NOMO-1 treated with dmso at 0.1 percent for 144 hours (cell line): ENCODE measurements at regions not wholly inside any gene's neighbourhood (a gene's known extent, or its start where the extent isn't known, plus 50 kb on each side); places are given as distances from the start of the nearest gene placed in this dataset.

Source experiments
- DNase-seq: peaks from one replicate; lab custom pipeline; 2025; ENCODE audit not compliant: unreplicated experiment; lab: John Stamatoyannopoulos, UW

DNA sequence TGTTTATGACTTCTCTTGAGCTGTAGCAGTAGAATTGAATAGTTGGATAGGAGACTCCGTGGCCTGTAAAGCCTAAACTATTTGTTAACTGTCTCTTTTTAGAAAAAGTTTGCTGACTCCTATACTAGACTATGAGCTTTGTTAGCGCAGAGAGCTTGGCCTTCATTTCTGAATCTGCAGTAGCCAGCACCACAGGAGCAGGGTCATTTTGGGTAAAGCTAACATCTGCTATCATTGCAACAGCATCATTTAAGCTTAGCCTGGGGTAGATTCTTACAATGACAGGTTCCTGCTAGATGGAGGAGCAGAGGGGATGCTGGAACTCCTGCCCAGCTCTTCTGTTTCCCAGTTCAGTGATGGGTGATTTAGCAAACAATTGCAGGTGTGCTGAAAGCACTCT is 133.7 kb upstream of the ASTN2 start:
- no peak for DNase-seq

DNA sequence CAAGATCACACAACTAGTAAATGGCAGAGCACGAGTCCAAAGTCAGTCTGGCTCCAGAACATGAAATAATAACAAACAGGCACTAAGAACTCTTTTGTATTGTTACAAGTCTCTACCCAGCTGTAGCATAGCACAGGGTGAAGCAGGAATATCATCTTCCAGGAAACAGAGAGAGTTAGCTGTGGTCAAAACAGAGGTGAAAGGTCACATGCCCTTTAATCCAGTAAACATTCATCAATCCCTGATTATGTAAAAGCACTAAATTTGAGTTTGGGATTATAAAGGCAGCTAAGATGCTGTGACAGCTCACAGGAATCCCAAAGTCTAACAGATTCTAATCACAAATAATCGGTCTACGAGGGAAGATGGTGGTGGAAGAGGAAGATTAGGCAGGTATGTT is 133.0 kb upstream of the ASTN2 start:
- no peak for DNase-seq

- DNase-seq, result no peak
Measured at GRCh38 chr9:117546894-117547678, 132.2 kb upstream of the ASTN2 start.

- no peak for DNase-seq
Measured at GRCh38 chr9:117545846-117546245, 131.0 kb upstream of the ASTN2 start.

GRCh38 chr9:117543089-117543488 is 128.2 kb upstream of the ASTN2 start:
- DNase-seq, result no peak

DNA sequence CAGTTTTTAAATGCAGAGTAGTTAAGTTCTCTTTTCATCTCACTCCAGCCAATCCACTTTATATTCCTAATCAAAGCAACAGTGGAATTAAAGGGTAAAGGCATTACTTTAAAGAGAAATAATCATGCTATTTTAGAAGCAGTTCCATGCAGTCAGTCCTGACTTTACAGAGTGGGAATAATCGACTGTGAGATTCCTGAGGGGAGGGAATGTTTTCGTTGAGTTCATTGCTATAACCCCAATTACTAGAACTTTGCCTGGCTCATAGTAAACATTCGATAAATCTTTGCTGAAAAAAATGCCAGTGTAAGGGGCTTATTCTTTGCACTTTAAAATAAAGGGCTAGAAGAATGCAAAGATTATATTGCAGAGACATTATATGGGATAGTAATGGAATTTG is 127.2 kb upstream of the ASTN2 start:
- DNase-seq, result no peak

DNA sequence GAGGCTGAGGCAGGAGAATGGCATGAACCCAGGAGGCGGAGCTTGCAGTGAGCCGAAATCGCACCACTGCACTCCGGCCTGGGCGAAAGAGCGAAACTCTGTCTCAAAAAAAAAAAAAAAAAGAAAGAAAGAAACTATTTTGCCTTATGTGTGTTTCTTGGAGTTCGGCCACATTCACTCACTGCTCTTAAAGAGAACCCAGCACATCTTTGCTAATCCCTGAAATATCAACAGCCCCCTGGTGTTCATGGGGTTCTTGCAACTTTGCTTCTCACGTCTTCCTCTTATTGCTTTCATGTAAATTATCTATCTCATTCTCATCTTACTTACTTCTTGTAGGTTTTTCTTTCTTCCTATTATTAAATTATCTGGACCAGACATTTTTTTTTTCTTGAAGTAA is 126.3 kb upstream of the ASTN2 start:
- DNase-seq, result no peak

GRCh38 chr9:117535973-117536372 is 121.1 kb upstream of the ASTN2 start:
- DNase-seq, result no peak

DNA sequence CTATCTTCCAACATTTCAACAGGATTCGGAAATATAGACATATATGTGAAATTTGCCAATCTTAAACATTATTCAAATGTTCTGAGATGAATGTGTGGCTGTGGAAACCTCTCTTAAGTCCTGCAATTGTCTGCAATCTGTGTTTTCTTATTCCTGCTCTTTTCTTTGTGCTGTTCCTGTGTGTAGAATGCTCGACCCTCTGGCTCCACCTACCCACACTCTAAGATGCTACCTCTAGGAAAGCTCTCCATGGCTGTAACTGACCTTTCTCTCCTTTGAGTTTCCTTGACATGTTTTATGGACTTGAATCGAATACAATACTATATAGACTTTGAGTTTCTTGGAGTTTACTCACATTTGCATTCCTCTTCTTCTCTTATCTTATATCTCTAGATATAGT is 120.6 kb upstream of the ASTN2 start:
- DNase-seq, result no peak

GRCh38 chr9:117528225-117528624 is 113.4 kb upstream of the ASTN2 start:
- no peak for DNase-seq

GRCh38 chr9:117526674-117527073 is 111.8 kb upstream of the ASTN2 start:
- no peak for DNase-seq

- DNase-seq, result no peak
Measured at GRCh38 chr9:117523531-117524153, 108.8 kb upstream of the ASTN2 start.

DNA sequence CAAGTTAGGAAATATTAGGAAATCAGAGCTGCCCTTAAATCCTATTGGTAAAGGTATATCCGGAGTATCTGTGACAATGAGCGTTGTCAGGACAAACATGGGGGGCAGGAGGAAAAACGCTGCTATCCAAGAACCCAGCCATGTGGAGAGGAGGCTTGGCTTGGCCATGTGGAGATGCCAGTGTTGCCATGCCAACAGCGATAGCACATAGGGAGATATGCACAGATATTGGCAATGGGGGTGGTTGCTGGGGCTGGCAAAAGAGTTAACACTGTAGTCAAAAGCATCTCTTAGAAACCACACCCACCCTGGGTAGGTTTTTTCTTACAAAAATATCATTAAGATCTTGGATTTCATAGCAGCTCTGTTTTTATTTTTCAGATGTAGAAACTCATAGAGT is 106.4 kb upstream of the ASTN2 start:
- no peak for DNase-seq

GRCh38 chr9:117516676-117517632 is 102.1 kb upstream of the ASTN2 start:
- no peak for DNase-seq

DNA sequence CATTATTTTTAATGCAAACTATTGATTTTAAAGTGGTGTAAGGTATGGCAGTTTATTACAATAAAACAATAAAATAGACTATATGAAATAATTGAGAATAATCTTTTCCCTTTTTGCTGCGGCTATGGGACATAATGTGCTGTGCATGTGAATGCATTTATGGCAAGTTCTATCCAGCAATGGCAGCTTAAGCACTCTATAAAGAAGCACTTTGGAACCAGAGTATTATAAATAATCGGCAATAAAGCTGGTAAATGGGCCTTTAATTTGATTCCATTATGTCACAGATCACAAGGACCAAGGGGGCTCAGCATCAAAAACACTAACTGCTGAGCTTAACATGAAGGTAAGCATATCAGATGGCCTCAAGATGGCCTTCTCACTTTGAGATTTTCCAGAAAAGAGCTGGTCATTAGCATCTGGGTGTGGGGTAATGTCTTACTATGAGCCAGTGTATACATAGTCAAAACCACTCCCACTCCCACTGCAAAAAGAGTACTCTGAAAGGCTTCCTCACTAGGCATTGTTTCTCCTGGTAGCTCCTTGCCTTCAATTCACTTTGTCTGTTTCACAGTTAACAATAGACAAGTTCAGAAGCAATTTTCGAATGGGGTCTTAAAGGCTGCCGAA is 97.1 kb upstream of the ASTN2 start:
- no peak for DNase-seq

GRCh38 chr9:117496307-117496706 is 81.5 kb upstream of the ASTN2 start:
- DNase-seq, result no peak

DNA sequence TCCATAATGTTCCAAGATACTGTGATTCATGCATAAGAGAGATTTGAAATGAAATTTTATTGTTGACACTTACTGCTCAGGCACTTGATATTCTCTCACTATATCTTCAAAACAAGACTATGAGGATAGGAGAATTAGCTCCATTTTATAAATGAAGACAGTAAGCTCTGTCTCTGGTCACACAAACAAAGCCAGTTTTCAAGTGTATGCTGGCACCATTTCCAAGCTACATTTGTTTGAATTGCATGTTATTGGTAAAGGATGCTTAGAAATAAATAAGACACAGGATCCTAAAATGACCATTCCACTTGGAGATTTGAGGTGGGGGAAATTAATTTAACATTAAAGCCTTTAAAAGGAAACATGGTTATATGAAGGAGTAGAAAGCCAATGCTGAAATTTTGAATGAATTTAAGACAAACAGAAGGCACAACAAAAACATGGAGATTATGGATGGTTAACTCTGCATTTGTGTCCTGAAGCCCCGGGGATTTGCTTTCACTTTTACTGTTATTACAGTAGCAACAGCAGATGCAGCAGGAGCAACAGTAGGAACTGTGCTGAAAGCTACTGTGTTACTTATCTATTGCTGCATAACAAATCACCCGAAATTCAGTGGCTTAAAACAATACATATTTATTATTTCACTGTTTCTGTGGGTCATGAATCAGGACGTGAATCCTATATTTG is 79.7 kb upstream of the ASTN2 start:
- no peak for DNase-seq

- DNase-seq, result no peak
Measured at GRCh38 chr9:117492476-117492875, 77.6 kb upstream of the ASTN2 start.

DNA sequence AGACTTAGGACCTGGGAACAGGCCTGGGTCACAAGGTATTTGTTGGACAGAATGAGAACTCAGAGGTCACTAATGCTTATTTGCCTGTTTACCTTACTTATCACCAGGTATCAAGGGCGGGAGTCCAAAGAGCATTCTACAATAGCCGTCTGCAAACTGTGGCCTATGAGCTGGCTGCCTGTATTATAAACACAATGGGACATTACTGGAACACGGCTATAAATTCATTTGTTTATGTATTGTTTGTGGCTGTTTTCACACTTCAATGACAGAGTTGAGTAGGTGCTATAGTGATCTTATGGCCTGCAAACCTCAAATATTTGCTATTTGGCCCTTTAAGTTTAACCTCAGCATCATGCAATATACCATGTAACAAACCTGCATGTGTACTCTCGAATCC is 76.6 kb upstream of the ASTN2 start:
- no peak for DNase-seq

GRCh38 chr9:117490199-117490598 is 75.3 kb upstream of the ASTN2 start:
- DNase-seq, result no peak

GRCh38 chr9:117488659-117489058 is 73.8 kb upstream of the ASTN2 start:
- no peak for DNase-seq
